Stimulated activated effector memory CD8-positive, alpha-beta T cell treated with anti-CD3 and anti-CD28 coated beads, Interleukin-12 subunit alpha, Interleukin-12 subunit beta, amount 100 ng/mL, for 72 hours (primary cell): ENCODE measurements at regions not wholly inside any gene's neighbourhood (a gene's known extent, or its start where the extent isn't known, plus 50 kb on each side); places are given as distances from the start of the nearest gene placed in this dataset.
"Not testable (repeated sequence)": the region's sequence is repeated elsewhere in the genome, so short reads cannot be mapped to it uniquely, and the experiment has no call there.

Source experiments
- ATAC-seq: fragments of 150-1000 bp; cut with Tn5 transposase; 2 replicates; pipeline ENCODE4 v1.10.0; 2021
- DNase-seq, 2 donors: peaks; one replicate each; pipeline ENCODE4 v3.0.0; 2021 to 2022; ENCODE audit warnings: low spot score in 2 of 2
- H3K27ac Mint-ChIP-seq: one replicate; pipeline ENCODE4 v1.8.0; 2022; ENCODE audit warnings: mild to moderate bottlenecking, mixed read lengths
- H3K36me3 Mint-ChIP-seq: one replicate; pipeline ENCODE4 v1.8.0; 2022; ENCODE audit warnings: mild to moderate bottlenecking, mixed read lengths
- H3K4me1 Mint-ChIP-seq: one replicate; pipeline ENCODE4 v1.8.0; 2022; ENCODE audit warnings: mixed read lengths
- H3K4me3 Mint-ChIP-seq: one replicate; pipeline ENCODE4 v1.8.0; 2022; ENCODE audit warnings: mild to moderate bottlenecking, mixed read lengths
- H3K9me3 Mint-ChIP-seq: one replicate; pipeline ENCODE4 v1.8.0; 2022; ENCODE audit warnings: mixed read lengths

- Mint-ChIP-seq H3K27ac (no peak overlapping the region), H3K9me3 (peaks cover 3% of the 10 kb centered on the region), H3K4me3 (no peak overlapping the region), H3K4me1 (no peaks in the 10 kb centered on the region), H3K36me3 (no peaks in the 10 kb centered on the region)
- ATAC-seq (no peak), DNase-seq (no peak)
Observed at GRCh38 chrX:84748965-84749656, 246.9 kb upstream of the HDX start.

- Mint-ChIP-seq H3K4me1 (no peaks in the 10 kb centered on the region), H3K36me3 (no peaks in the 10 kb centered on the region), H3K27ac (no peak overlapping the region), H3K4me3 (no peak overlapping the region), H3K9me3 (peaks cover 5% of the 10 kb centered on the region)
- DNase-seq (no peak), ATAC-seq (no peak)
Observed at GRCh38 chrX:84760560-84760959, 243.1 kb upstream of the APOOL start.

- H3K9me3 Mint-ChIP-seq, result peaks cover 8% of the 10 kb centered on the region
- no peak for DNase-seq
- H3K4me1 Mint-ChIP-seq, result no peaks in the 10 kb centered on the region
- no peak overlapping the region for H3K4me3 Mint-ChIP-seq
- H3K27ac Mint-ChIP-seq, result no peak overlapping the region
- ATAC-seq, result no peak
- no peaks in the 10 kb centered on the region for H3K36me3 Mint-ChIP-seq
Observed at GRCh38 chrX:84796321-84796720, 207.4 kb upstream of the APOOL start.

GRCh38 chrX:84830836-84831235, 172.8 kb upstream of the APOOL start:
- Mint-ChIP-seq H3K9me3 (peaks cover 3% of the 10 kb centered on the region), H3K36me3 (no peaks in the 10 kb centered on the region), H3K27ac (no peak overlapping the region), H3K4me1 (no peaks in the 10 kb centered on the region), H3K4me3 (no peak overlapping the region)
- no peak for DNase-seq
- ATAC-seq, result no peak

GRCh38 chrX:84846541-84846940, 157.1 kb upstream of the APOOL start:
- H3K27ac Mint-ChIP-seq, DNase-seq, H3K4me1 Mint-ChIP-seq, ATAC-seq, H3K4me3 Mint-ChIP-seq, H3K9me3 Mint-ChIP-seq, H3K36me3 Mint-ChIP-seq: not testable (repeated sequence)

- not testable (repeated sequence) for ATAC-seq, H3K27ac Mint-ChIP-seq, H3K9me3 Mint-ChIP-seq, H3K4me3 Mint-ChIP-seq, DNase-seq, H3K4me1 Mint-ChIP-seq, H3K36me3 Mint-ChIP-seq
Observed at GRCh38 chrX:84851183-84851582, 152.5 kb upstream of the APOOL start.

GRCh38 chrX:84856791-84857190, 146.9 kb upstream of the APOOL start:
- H3K4me3 Mint-ChIP-seq, result not testable (repeated sequence)

GRCh38 chrX:84858771-84859170, 144.9 kb upstream of the APOOL start:
- DNase-seq, H3K4me1 Mint-ChIP-seq, H3K36me3 Mint-ChIP-seq, H3K27ac Mint-ChIP-seq, ATAC-seq, H3K4me3 Mint-ChIP-seq, H3K9me3 Mint-ChIP-seq: not testable (repeated sequence)

More at GRCh38 chrX:84856791-84857190, 146.9 kb upstream of the APOOL start:
- not testable (repeated sequence) for H3K36me3 Mint-ChIP-seq, H3K4me1 Mint-ChIP-seq, H3K27ac Mint-ChIP-seq, ATAC-seq, DNase-seq, H3K9me3 Mint-ChIP-seq

GRCh38 chrX:84865113-84865512, 138.6 kb upstream of the APOOL start:
- no peaks in the 10 kb centered on the region for H3K9me3 Mint-ChIP-seq
- no peak overlapping the region for H3K4me3 Mint-ChIP-seq
- no peaks in the 10 kb centered on the region for H3K36me3 Mint-ChIP-seq
- H3K27ac Mint-ChIP-seq, result no peak overlapping the region
- no peak for ATAC-seq
- H3K4me1 Mint-ChIP-seq, result no peaks in the 10 kb centered on the region
- no peak for DNase-seq

GRCh38 chrX:84870281-84870680, 133.4 kb upstream of the APOOL start:
- not testable (repeated sequence) for H3K27ac Mint-ChIP-seq, H3K9me3 Mint-ChIP-seq

GRCh38 chrX:84872160-84872771, 131.4 kb upstream of the APOOL start:
- not testable (repeated sequence) for H3K9me3 Mint-ChIP-seq, H3K27ac Mint-ChIP-seq, DNase-seq, H3K4me3 Mint-ChIP-seq, H3K4me1 Mint-ChIP-seq, H3K36me3 Mint-ChIP-seq, ATAC-seq

More at GRCh38 chrX:84870281-84870680, 133.4 kb upstream of the APOOL start:
- DNase-seq, H3K36me3 Mint-ChIP-seq, H3K4me1 Mint-ChIP-seq, H3K4me3 Mint-ChIP-seq, ATAC-seq: not testable (repeated sequence)

- no peaks in the 10 kb centered on the region for H3K4me1 Mint-ChIP-seq
- ATAC-seq (no peak), DNase-seq (no peak)
- no peak overlapping the region for H3K27ac Mint-ChIP-seq
- no peaks in the 10 kb centered on the region for H3K9me3 Mint-ChIP-seq
- no peak overlapping the region for H3K4me3 Mint-ChIP-seq
- H3K36me3 Mint-ChIP-seq, result no peaks in the 10 kb centered on the region
Observed at GRCh38 chrX:84873176-84873575, 130.5 kb upstream of the APOOL start.

GRCh38 chrX:84876876-84877275, 126.8 kb upstream of the APOOL start:
- ATAC-seq (no peak), DNase-seq (no peak)
- Mint-ChIP-seq H3K9me3 (no peaks in the 10 kb centered on the region), H3K4me3 (no peak overlapping the region), H3K27ac (no peak overlapping the region), H3K36me3 (no peaks in the 10 kb centered on the region), H3K4me1 (no peaks in the 10 kb centered on the region)

GRCh38 chrX:84893897-84894296, 109.8 kb upstream of the APOOL start:
- DNase-seq (no peak), ATAC-seq (no peak)

GRCh38 chrX:84907324-84907968, 96.2 kb upstream of the APOOL start:
- ATAC-seq (no peak), DNase-seq (no peak)
- Mint-ChIP-seq H3K36me3 (no peaks in the 10 kb centered on the region), H3K4me1 (no peaks in the 10 kb centered on the region), H3K9me3 (no peaks in the 10 kb centered on the region), H3K4me3 (no peak overlapping the region), H3K27ac (no peak overlapping the region)

More at GRCh38 chrX:84893897-84894296, 109.8 kb upstream of the APOOL start:
- Mint-ChIP-seq H3K9me3 (no peaks in the 10 kb centered on the region), H3K36me3 (no peaks in the 10 kb centered on the region), H3K4me3 (no peak overlapping the region), H3K4me1 (no peaks in the 10 kb centered on the region), H3K27ac (no peak overlapping the region)

GRCh38 chrX:84909151-84909550, 94.5 kb upstream of the APOOL start:
- Mint-ChIP-seq H3K4me1 (no peaks in the 10 kb centered on the region), H3K27ac (no peak overlapping the region), H3K36me3 (no peaks in the 10 kb centered on the region), H3K9me3 (no peaks in the 10 kb centered on the region), H3K4me3 (no peak overlapping the region)
- no peak for ATAC-seq
- DNase-seq, result no peak
